Left ventricle myocardium inferior (tissue), 1 donor: ENCODE measurements at regions not wholly inside any gene's neighbourhood (a gene's known extent, or its start where the extent isn't known, plus 50 kb on each side); places are given as distances from the start of the nearest gene placed in this dataset.
"Not testable (repeated sequence)": the region's sequence is repeated elsewhere in the genome, so short reads cannot be mapped to it uniquely, and the experiment has no call there.

Experiments
- DNase-seq: peaks from one replicate; pipeline ENCODE4 v3.0.0-alpha.2; 2020
- H3K27ac ChIP-seq: fragments of 200-600 bp; replicated peaks from 2 replicates; pipeline ENCODE4 v1.8.0; 2021
- H3K27me3 ChIP-seq: fragments of 200-600 bp; 2 replicates; pipeline ENCODE4 v1.8.0; 2021; ENCODE audit warnings: low read depth
- H3K36me3 ChIP-seq: fragments of 200-600 bp; 2 replicates; pipeline ENCODE4 v1.8.0; 2021
- H3K4me1 ChIP-seq: fragments of 200-600 bp; 2 replicates; pipeline ENCODE4 v1.8.0; 2021
- H3K4me3 ChIP-seq: fragments of 200-600 bp; 2 replicates; pipeline ENCODE4 v1.8.0; 2021; ENCODE audit warnings: mild to moderate bottlenecking, moderate library complexity
- H3K9me3 ChIP-seq: fragments of 200-600 bp; replicated peaks from 2 replicates; pipeline ENCODE4 v1.8.0; 2021
- CTCF ChIP-seq: fragments of 200-600 bp; IDR thresholded peaks from 2 replicates; pipeline ENCODE4 v1.8.0; 2021; ENCODE audit warnings: antibody characterized with exemption, mild to moderate bottlenecking, borderline replicate concordance
- intact Hi-C: fragments of 100-400 bp; cut with micrococcal nuclease; formaldehyde crosslinking; loops from one replicate; pipeline ENCODE4 v1.11.0; 2022
- donor health status: DM: no; HTN: yes; CAD: no; lungs with severe emphysema.

GRCh38 chr3:153495422-153495821, 333.4 kb downstream of the RAP2B start:
- intact Hi-C loops = no loop called here
- H3K27ac ChIP-seq = no peak overlapping the region
- no peak for DNase-seq
- no peak overlapping the region for H3K4me3 ChIP-seq
- H3K27me3 ChIP-seq = no peaks in the 10 kb centered on the region
- no peaks in the 10 kb centered on the region for H3K4me1 ChIP-seq
- no peaks in the 10 kb centered on the region for H3K36me3 ChIP-seq
- TF ChIP-seq CTCF = no peak
- H3K9me3 ChIP-seq = no peaks in the 10 kb centered on the region

- no peaks in the 10 kb centered on the region for H3K9me3 ChIP-seq
- H3K4me1 ChIP-seq = no peaks in the 10 kb centered on the region
- H3K27ac ChIP-seq = no peak overlapping the region
- intact Hi-C loops = no loop called here
- H3K4me3 ChIP-seq = no peak overlapping the region
- no peak for TF ChIP-seq CTCF
- no peaks in the 10 kb centered on the region for H3K36me3 ChIP-seq
- no peaks in the 10 kb centered on the region for H3K27me3 ChIP-seq
- no peak for DNase-seq
Measured at GRCh38 chr3:153502682-153503081, 340.7 kb downstream of the RAP2B start.

GRCh38 chr3:153503873-153504272, 341.8 kb downstream of the RAP2B start:
- H3K27me3 ChIP-seq = no peaks in the 10 kb centered on the region
- H3K9me3 ChIP-seq = no peaks in the 10 kb centered on the region
- intact Hi-C loops = no loop called here
- no peak for DNase-seq
- H3K36me3 ChIP-seq = no peaks in the 10 kb centered on the region
- H3K4me3 ChIP-seq = no peak overlapping the region
- TF ChIP-seq CTCF = no peak
- H3K27ac ChIP-seq = no peak overlapping the region
- no peaks in the 10 kb centered on the region for H3K4me1 ChIP-seq

GRCh38 chr3:153506205-153506604, 344.2 kb downstream of the RAP2B start:
- H3K27ac ChIP-seq, DNase-seq, intact Hi-C loops: not testable (repeated sequence)

GRCh38 chr3:153506686-153507085, 344.7 kb downstream of the RAP2B start:
- H3K4me1 ChIP-seq, intact Hi-C loops, H3K36me3 ChIP-seq, H3K9me3 ChIP-seq, H3K4me3 ChIP-seq, DNase-seq, H3K27ac ChIP-seq, H3K27me3 ChIP-seq: not testable (repeated sequence)

More at GRCh38 chr3:153506205-153506604, 344.2 kb downstream of the RAP2B start:
- H3K27me3 ChIP-seq, H3K4me1 ChIP-seq, H3K4me3 ChIP-seq, H3K36me3 ChIP-seq, H3K9me3 ChIP-seq: not testable (repeated sequence)

GRCh38 chr3:153513236-153513635, 351.2 kb downstream of the RAP2B start:
- no peak overlapping the region for H3K27ac ChIP-seq
- DNase-seq = no peak
- no peaks in the 10 kb centered on the region for H3K4me1 ChIP-seq
- no peaks in the 10 kb centered on the region for H3K27me3 ChIP-seq
- H3K9me3 ChIP-seq = peaks cover 19% of the 10 kb centered on the region
- intact Hi-C loops = no loop called here
- no peaks in the 10 kb centered on the region for H3K36me3 ChIP-seq
- peak; percentile 12 for TF ChIP-seq CTCF
- no peak overlapping the region for H3K4me3 ChIP-seq

GRCh38 chr3:153528473-153528872, 366.4 kb downstream of the RAP2B start:
- H3K4me1 ChIP-seq = no peaks in the 10 kb centered on the region
- peaks cover 31% of the 10 kb centered on the region for H3K9me3 ChIP-seq
- H3K4me3 ChIP-seq = no peak overlapping the region
- DNase-seq = no peak
- intact Hi-C loops = no loop called here
- H3K27me3 ChIP-seq = no peaks in the 10 kb centered on the region
- no peak overlapping the region for H3K27ac ChIP-seq
- H3K36me3 ChIP-seq = no peaks in the 10 kb centered on the region
- TF ChIP-seq CTCF = no peak
